ENCODE measurements at regions not wholly inside any gene's neighbourhood (a gene's known extent, or its start where the extent isn't known, plus 50 kb on each side); places are given as distances from the start of the nearest gene placed in this dataset.
"Not testable (repeated sequence)": the region's sequence is repeated elsewhere in the genome, so short reads cannot be mapped to it uniquely, and the experiment has no call there.

DNA sequence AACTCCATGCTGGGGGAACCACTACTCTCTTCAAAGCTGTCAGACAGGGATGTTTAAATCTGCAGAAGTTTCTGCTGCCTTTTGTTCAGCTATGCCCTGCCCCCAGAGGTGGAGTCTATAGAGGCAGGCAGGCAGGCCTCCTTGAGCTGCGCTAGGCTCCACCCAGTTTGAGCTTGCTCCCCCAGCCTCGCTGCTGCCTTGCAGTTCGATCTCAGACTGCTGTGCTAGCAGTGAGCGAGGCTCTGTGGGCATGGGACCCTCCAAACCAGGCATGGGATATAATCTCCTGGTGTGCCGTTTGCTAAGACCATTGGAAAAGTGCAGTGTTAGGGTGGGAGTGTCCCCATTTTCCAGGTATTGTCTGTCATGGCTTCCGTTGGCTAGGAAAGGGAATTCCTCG lies 171.8 kb downstream of the PDCD6IP start:
- H2AFZ ChIP-seq (ENCODE audit: low read depth, low read length); H3K4me1 ChIP-seq (ENCODE audit: control insufficient read depth, extremely low read depth, insufficient read depth, low read length); H3K27ac ChIP-seq (ENCODE audit: insufficient read depth, low read depth, low read length); H3K79me2 ChIP-seq (ENCODE audit: control insufficient read depth, insufficient read depth, low read length); H3K4me3 ChIP-seq (replicated peaks in 1 of 3; ENCODE audit: insufficient read depth in 1 of 3, low read depth in 1 of 3, low read length in 3 of 3); H3K36me3 ChIP-seq (ENCODE audit: control insufficient read depth in 2 of 2, extremely low read depth in 1 of 2, insufficient read depth in 2 of 2, low read length in 2 of 2); H3K9me1 ChIP-seq (replicated peaks; ENCODE audit: control insufficient read depth, extremely low read depth, insufficient read depth, low read length); CTCF ChIA-PET; dilution Hi-C loops (cut with MboI; ENCODE audit: extremely low pct_ligation_motif_present, low sequenced_read_pairs); H4K20me1 ChIP-seq (replicated peaks; ENCODE audit: control insufficient read depth, extremely low read depth, insufficient read depth, low read length); DNase-seq (ENCODE audit: low read depth, low spot score); H3K4me2 ChIP-seq (ENCODE audit: insufficient read depth, low read length); BruUV-seq (replicated peaks); intact Hi-C loops (cut with micrococcal nuclease); FAIRE-seq; H3K9ac ChIP-seq (replicated peaks; ENCODE audit: extremely low read depth, insufficient read depth, low read length); POLR2A ChIA-PET; H3K27me3 ChIP-seq (ENCODE audit: control insufficient read depth in 2 of 2, insufficient read depth in 2 of 2, low read length in 2 of 2); H3K9me3 ChIP-seq (replicated peaks; ENCODE audit: control insufficient read depth, insufficient read depth, low read length): not testable (repeated sequence)

DNA sequence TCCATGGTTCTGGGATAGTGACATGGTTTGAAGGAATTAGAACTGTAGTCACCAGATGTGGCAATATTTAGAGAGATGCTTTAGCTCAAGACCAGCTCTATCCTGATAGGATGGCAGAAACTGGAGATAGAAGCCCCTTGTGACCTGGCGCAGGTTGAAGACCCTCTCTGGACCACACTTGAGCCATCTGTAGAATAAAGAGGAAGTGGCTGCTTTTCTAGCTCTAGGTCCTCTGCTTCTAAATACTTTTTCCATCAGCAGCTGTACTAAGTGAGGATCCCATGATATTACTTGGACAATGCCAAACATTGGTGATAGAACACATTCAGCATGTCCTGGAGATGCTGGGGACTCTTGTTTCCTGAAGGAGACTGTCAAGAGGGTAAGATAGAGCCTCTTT lies 172.6 kb downstream of the PDCD6IP start:
- Histone ChIP-seq H3K27me3 (ENCODE audit: control insufficient read depth in 2 of 2, insufficient read depth in 2 of 2, low read length in 2 of 2) (no peaks in the 10 kb centered on the region), H3K9me3 (replicated peaks; ENCODE audit: control insufficient read depth, insufficient read depth, low read length) (no peaks in the 10 kb centered on the region), H3K4me1 (ENCODE audit: control insufficient read depth, extremely low read depth, insufficient read depth, low read length) (no peaks in the 10 kb centered on the region), H3K4me2 (ENCODE audit: insufficient read depth, low read length) (no peak overlapping the region), H4K20me1 (replicated peaks; ENCODE audit: control insufficient read depth, extremely low read depth, insufficient read depth, low read length) (no peaks in the 10 kb centered on the region), H3K4me3 (replicated peaks in 1 of 3; ENCODE audit: insufficient read depth in 1 of 3, low read depth in 1 of 3, low read length in 3 of 3) (no peak overlapping the region), H3K27ac (ENCODE audit: insufficient read depth, low read depth, low read length) (no peak overlapping the region), H3K79me2 (ENCODE audit: control insufficient read depth, insufficient read depth, low read length) (no peaks in the 10 kb centered on the region), H3K9ac (replicated peaks; ENCODE audit: extremely low read depth, insufficient read depth, low read length) (no peak overlapping the region), H3K9me1 (replicated peaks; ENCODE audit: control insufficient read depth, extremely low read depth, insufficient read depth, low read length) (no peaks in the 10 kb centered on the region), H2AFZ (ENCODE audit: low read depth, low read length) (no peak overlapping the region), H3K36me3 (ENCODE audit: control insufficient read depth in 2 of 2, extremely low read depth in 1 of 2, insufficient read depth in 2 of 2, low read length in 2 of 2) (no peaks in the 10 kb centered on the region)
- no peak for DNase-seq (ENCODE audit: low read depth, low spot score)
- ChIA-PET POLR2A (no interaction called here), CTCF (no interaction called here)
- intact Hi-C loops (cut with micrococcal nuclease) (no loop called here), dilution Hi-C loops (cut with MboI; ENCODE audit: extremely low pct_ligation_motif_present, low sequenced_read_pairs) (no loop called here)
- no TSS peak for BruUV-seq (replicated peaks)
- TF ChIP-seq, protein P1, sequence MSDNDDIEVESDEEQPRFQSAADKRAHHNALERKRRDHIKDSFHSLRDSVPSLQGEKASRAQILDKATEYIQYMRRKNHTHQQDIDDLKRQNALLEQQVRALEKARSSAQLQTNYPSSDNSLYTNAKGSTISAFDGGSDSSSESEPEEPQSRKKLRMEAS (IDR thresholded peaks at IDR 0.05; ENCODE audit: insufficient read depth, insufficient read length): no peak
- TF ChIP-seq POLR2AphosphoS5 (IDR thresholded peaks at IDR 0.05; ENCODE audit: insufficient read depth, low read depth, low read length): no peak
- TF ChIP-seq, protein P2, sequence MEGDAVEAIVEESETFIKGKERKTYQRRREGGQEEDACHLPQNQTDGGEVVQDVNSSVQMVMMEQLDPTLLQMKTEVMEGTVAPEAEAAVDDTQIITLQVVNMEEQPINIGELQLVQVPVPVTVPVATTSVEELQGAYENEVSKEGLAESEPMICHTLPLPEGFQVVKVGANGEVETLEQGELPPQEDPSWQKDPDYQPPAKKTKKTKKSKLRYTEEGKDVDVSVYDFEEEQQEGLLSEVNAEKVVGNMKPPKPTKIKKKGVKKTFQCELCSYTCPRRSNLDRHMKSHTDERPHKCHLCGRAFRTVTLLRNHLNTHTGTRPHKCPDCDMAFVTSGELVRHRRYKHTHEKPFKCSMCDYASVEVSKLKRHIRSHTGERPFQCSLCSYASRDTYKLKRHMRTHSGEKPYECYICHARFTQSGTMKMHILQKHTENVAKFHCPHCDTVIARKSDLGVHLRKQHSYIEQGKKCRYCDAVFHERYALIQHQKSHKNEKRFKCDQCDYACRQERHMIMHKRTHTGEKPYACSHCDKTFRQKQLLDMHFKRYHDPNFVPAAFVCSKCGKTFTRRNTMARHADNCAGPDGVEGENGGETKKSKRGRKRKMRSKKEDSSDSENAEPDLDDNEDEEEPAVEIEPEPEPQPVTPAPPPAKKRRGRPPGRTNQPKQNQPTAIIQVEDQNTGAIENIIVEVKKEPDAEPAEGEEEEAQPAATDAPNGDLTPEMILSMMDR (IDR thresholded peaks at IDR 0.05; ENCODE audit: extremely low read depth in 1 of 2, insufficient read depth in 1 of 2, low read depth in 1 of 2, low read length in 2 of 2): no peak
- TF ChIP-seq GATA2 (IDR thresholded peaks at IDR 0.05; ENCODE audit: insufficient read depth, insufficient read length, low read depth, low read length): no peak
- no peak for TF ChIP-seq POLR2A (IDR thresholded peaks at IDR 0.05; ENCODE audit: low read depth, low read length)
- no peak for TF ChIP-seq FOS (IDR thresholded peaks at IDR 0.05; ENCODE audit: borderline replicate concordance, insufficient read depth, low read length)
- TF ChIP-seq JUN (IDR thresholded peaks at IDR 0.05; ENCODE audit: borderline replicate concordance, insufficient read depth, insufficient read length, low read depth): no peak
- TF ChIP-seq MYC (IDR thresholded peaks at IDR 0.05; ENCODE audit: low read depth, low read length): no peak
- TF ChIP-seq EZH2 (IDR thresholded peaks at IDR 0.05; ENCODE audit: borderline replicate concordance, low read depth, low read length, severe bottlenecking): no peak
- no peak for FAIRE-seq

Data from endothelial cell of umbilical vein (primary cell).